ENCODE measurements at regions not wholly inside any gene's neighbourhood (a gene's known extent, or its start where the extent isn't known, plus 50 kb on each side); places are given as distances from the start of the nearest gene placed in this dataset.

DNA sequence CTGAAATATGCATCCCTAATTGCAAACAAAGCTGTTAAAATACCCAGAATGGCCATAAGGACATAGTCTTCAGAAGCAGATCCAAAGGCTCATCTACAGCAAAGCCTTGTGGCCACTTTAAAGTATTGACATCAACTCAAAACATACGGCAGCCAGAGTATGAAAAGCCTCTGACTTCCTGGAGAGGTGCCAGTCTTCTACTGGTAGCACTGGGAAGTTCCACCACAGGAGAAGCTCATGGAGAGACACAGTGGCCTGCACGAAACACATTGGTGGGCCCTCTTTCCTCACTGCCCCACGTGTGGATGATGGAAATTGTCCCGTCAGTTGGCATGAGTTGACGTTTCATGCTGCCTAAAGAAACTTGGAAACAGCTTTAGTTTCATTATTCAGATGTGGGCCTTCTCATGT is 202.6 kb upstream of the HEY2 start:
- no peak overlapping the region for H3K4me3 Mint-ChIP-seq (ENCODE audit: low read depth, unreplicated experiment)
- no peak overlapping the region for H3K27ac Mint-ChIP-seq (ENCODE audit: unreplicated experiment)
- no peaks in the 10 kb centered on the region for H3K4me1 Mint-ChIP-seq (ENCODE audit: low read depth, unreplicated experiment)
- H3K9me3 Mint-ChIP-seq (ENCODE audit: low read depth, unreplicated experiment): no peaks in the 10 kb centered on the region
- H3K27me3 Mint-ChIP-seq (ENCODE audit: unreplicated experiment): no peaks in the 10 kb centered on the region
- intact Hi-C loops (cut with micrococcal nuclease; ENCODE audit: unreplicated experiment): no loop called here
- TF ChIP-seq, protein P1, sequence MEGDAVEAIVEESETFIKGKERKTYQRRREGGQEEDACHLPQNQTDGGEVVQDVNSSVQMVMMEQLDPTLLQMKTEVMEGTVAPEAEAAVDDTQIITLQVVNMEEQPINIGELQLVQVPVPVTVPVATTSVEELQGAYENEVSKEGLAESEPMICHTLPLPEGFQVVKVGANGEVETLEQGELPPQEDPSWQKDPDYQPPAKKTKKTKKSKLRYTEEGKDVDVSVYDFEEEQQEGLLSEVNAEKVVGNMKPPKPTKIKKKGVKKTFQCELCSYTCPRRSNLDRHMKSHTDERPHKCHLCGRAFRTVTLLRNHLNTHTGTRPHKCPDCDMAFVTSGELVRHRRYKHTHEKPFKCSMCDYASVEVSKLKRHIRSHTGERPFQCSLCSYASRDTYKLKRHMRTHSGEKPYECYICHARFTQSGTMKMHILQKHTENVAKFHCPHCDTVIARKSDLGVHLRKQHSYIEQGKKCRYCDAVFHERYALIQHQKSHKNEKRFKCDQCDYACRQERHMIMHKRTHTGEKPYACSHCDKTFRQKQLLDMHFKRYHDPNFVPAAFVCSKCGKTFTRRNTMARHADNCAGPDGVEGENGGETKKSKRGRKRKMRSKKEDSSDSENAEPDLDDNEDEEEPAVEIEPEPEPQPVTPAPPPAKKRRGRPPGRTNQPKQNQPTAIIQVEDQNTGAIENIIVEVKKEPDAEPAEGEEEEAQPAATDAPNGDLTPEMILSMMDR (IDR thresholded peaks at IDR 0.05; ENCODE audit: unreplicated experiment): no peak
- no TSS peak for BruUV-seq (replicated peaks)
- CTCF ChIA-PET: no interaction called here
- DNase-seq: no peak
- no peaks in the 10 kb centered on the region for H3K36me3 Mint-ChIP-seq (ENCODE audit: insufficient read depth, unreplicated experiment)

DNA sequence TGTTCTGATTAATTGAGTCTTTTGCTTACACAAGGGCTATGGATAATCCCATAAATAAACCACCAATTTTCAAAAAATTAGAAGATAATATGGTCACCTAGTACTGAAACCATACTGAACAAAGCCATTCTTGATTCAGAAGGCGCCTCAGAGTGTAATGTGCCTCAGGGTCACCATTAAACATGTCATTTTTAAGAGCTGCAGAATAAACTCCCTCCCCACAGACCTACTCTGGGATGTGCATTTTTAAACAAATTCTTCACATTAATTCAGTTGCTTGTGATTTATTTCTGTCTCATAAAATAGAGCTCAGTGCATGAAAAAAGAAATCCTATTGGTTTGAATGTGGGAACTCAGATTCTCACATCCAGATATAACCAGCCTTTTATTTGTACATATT is 202.1 kb upstream of the HEY2 start:
- intact Hi-C loops (cut with micrococcal nuclease; ENCODE audit: unreplicated experiment): no loop called here
- no TSS peak for BruUV-seq (replicated peaks)
- TF ChIP-seq, protein P1 (IDR thresholded peaks at IDR 0.05; ENCODE audit: unreplicated experiment): no peak
- CTCF ChIA-PET: no interaction called here
- Mint-ChIP-seq H3K27me3 (ENCODE audit: unreplicated experiment) (no peaks in the 10 kb centered on the region), H3K36me3 (ENCODE audit: insufficient read depth, unreplicated experiment) (no peaks in the 10 kb centered on the region), H3K4me1 (ENCODE audit: low read depth, unreplicated experiment) (no peaks in the 10 kb centered on the region), H3K4me3 (ENCODE audit: low read depth, unreplicated experiment) (no peak overlapping the region), H3K9me3 (ENCODE audit: low read depth, unreplicated experiment) (no peaks in the 10 kb centered on the region), H3K27ac (ENCODE audit: unreplicated experiment) (no peak overlapping the region)
- no peak for DNase-seq

DNA sequence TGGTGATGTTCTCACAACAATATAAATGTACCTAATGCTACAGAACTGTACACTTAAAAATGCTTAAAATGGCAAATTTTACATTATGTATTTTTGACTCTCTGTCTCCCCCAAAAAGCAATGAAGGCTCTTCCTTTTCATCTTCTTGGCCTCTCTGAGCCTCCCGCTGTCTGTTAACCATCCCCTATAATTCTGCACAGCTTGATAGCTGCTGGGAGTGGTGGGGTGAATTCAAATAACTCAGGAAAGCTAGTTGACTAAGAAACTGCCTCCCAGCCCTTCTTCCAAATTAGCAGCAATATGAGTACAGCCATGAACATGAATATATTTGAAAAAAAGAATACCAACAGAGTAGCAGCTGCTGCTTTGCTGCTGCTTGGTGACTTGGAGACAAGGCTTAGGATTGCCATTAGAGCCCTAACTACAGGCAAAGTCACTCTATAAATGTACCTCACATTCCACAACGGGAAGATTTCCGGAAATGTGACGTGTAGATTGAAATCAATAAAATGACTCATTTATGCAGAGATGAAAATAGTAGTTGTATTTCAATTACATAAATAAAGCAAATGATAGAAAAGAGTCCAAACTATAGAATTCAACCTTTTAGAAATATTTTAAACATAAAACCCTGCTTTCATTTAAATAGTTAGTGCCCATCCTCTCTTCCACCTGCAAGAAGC is 200.1 kb upstream of the HEY2 start:
- no TSS peak for BruUV-seq (replicated peaks)
- TF ChIP-seq, protein P1 (IDR thresholded peaks at IDR 0.05; ENCODE audit: unreplicated experiment): no peak
- H3K36me3 Mint-ChIP-seq (ENCODE audit: insufficient read depth, unreplicated experiment): no peaks in the 10 kb centered on the region
- peak; percentile 7 for DNase-seq
- CTCF ChIA-PET: interaction anchor here (0.8 kb wide), 1 partner anchor 9 kb away, joined by 3 read pairs; no protein-coding TSS in a partner anchor
- H3K4me1 Mint-ChIP-seq (ENCODE audit: low read depth, unreplicated experiment): no peaks in the 10 kb centered on the region
- H3K27ac Mint-ChIP-seq (ENCODE audit: unreplicated experiment): no peak overlapping the region
- H3K27me3 Mint-ChIP-seq (ENCODE audit: unreplicated experiment): no peaks in the 10 kb centered on the region
- H3K4me3 Mint-ChIP-seq (ENCODE audit: low read depth, unreplicated experiment): no peak overlapping the region
- intact Hi-C loops (cut with micrococcal nuclease; ENCODE audit: unreplicated experiment): no loop called here
- H3K9me3 Mint-ChIP-seq (ENCODE audit: low read depth, unreplicated experiment): no peaks in the 10 kb centered on the region

DNA sequence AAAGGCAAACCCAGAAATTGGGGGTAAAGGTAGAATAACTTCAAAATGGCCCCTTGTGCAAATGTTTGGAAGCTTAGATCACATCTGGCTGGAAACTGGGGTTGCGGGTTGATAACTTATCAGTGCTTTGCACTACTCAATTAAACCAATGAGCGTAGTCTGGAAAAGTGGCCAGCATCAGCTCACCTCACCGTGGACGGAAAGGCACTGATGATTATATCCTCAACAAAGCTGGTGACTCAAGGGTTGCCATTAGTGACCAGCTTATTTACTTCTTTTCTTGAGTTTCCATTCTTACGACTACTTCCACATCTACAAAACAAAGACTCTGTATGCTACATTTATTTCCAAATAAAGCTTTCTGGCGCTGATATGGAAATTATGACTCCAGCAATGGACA is 198.5 kb upstream of the HEY2 start:
- CTCF ChIA-PET: no interaction called here
- DNase-seq: no peak
- Mint-ChIP-seq H3K4me1 (ENCODE audit: low read depth, unreplicated experiment) (no peaks in the 10 kb centered on the region), H3K27ac (ENCODE audit: unreplicated experiment) (no peak overlapping the region), H3K36me3 (ENCODE audit: insufficient read depth, unreplicated experiment) (no peaks in the 10 kb centered on the region), H3K9me3 (ENCODE audit: low read depth, unreplicated experiment) (no peaks in the 10 kb centered on the region), H3K27me3 (ENCODE audit: unreplicated experiment) (no peaks in the 10 kb centered on the region), H3K4me3 (ENCODE audit: low read depth, unreplicated experiment) (no peak overlapping the region)
- intact Hi-C loops (cut with micrococcal nuclease; ENCODE audit: unreplicated experiment): no loop called here
- TF ChIP-seq, protein P1 (IDR thresholded peaks at IDR 0.05; ENCODE audit: unreplicated experiment): no peak
- BruUV-seq (replicated peaks): no TSS peak

Measured in Calu3 (cell line).